GF-D8 (cell line): ENCODE measurements at regions not wholly inside any gene's neighbourhood (a gene's known extent, or its start where the extent isn't known, plus 50 kb on each side); places are given as distances from the start of the nearest gene placed in this dataset.

Experiments used
- DNase-seq: peaks from one replicate; lab custom pipeline; 2025; lab: John Stamatoyannopoulos, UW

DNA sequence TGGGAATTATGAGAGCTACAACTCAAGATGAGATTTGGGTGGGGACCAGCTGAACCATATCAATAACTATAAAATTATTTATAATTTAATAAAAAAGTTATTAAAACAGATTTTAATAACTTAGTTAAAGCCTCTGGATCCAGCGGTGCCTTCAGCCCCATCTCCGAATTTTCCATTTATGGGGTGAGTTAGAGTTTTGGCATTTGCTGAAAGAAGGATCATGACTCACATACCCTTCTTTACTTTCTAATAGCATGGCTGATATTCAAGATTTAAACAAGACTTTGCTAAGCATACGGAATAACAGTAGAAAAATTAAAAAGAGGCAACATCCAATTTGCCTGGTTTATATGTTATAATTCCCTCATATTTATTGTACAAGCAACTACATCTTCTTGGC lies 94.5 kb downstream of the RDH14 start:
- DNase-seq: no peak

DNA sequence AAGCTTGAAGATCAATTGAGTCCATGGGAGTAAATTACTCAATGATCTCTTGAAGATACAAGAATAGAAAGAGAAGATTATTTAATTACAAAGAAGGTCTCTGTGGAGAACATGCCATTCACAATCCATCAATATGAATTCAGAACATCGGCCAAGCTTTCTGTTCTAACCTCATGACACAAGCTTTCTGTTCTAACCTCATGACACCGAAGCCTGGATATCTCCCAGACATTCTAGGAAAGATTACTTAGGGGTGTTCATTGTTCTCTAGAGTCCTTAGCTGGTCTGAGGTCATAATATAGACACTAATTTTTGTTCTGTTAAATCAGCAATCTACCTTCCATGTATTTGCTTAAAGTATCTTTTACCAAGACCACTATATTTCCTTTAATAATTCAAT lies 95.5 kb downstream of the RDH14 start:
- no peak for DNase-seq

DNA sequence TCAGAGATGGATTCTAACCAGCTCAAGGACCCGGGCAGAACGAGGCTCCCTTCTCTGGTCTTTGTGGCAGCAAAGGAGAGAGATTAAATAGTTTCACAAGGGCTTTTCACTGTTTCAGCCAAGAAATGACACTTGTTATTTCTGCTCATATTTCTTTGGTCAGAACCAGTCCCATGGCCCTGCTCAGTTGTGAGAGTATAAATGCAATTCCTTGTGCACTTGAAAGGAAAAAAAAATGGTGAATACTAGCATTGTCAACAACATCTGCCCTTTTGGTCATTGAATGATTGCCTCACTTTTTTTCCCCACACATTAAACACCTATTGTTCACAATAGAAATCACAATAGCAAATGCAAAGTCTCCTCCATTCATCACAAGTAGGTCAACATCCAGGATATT lies 104.4 kb downstream of the RDH14 start:
- DNase-seq: no peak

DNA sequence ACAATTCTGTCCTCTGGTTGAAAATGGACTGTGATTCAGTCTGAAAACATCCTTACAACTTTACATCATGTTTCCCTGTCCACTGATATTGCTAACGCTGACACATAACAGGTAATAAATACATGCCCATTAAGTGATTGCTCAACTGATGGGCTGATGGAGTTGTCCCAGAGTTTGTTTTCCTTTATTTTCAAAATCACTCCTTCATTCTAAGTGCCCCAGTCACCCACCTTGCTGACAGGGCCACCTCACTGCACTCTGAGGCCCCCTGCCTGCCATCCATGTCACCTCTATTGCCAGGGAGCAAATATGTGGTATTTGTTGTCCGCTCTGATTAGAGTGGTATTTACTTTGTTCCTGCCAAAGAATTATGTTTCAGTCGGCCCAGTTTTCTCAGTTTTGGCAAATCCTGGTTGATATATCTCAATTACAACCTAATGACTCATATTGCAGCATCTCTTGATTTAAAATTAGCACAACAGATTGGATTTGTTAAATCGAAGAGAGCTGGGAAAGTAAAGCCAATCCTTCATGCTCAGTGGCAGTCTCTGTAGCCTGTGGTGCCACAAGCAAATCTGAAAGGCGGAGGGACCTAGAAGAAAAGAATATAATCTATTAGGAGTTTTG lies 105.1 kb downstream of the RDH14 start:
- DNase-seq: no peak

DNA sequence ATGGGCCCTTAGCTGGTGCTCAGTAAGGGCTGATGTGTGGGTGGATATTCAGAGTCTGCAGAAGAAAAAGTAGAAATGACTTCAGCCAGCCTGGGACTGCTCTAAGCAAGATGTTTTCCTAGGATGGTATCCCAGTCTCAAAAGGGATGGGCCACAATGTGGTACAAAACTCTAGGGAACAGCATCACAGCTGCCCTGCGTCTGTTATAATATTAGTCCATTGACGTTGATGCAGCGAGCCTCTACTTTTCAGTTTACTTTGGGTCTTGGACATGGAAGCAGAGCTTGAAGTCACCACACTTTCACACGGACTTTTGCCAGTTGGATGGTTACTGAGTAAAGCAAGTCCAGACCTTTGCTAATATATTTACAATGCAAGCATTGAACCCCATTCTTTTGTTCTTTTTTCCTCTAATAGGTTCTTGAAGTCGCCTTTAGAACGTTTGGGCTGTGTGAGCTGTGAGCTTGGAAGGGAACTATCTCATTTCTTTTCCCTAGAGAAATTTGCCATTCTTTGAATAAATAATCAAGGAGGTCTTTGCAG lies 105.7 kb downstream of the RDH14 start:
- DNase-seq: no peak

DNA sequence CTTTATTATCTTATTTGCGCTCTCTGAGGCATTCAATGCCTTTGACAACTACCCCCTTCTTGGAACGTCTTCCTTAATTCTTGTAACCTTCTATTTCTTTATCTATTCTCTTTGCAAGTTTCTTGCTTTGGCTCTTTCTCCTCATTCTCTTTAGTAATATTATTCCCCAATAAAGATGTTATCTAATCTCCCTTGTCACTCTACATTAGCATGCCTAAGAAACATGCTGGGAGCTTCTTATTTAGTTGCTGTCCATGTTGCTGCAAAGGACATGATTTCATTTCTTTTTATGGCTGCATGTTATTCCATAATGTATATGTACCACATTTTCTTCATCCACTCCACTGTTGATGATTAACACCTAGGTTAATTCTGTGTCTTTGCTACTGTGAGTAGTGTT lies 113.7 kb downstream of the RDH14 start:
- DNase-seq: no peak

DNA sequence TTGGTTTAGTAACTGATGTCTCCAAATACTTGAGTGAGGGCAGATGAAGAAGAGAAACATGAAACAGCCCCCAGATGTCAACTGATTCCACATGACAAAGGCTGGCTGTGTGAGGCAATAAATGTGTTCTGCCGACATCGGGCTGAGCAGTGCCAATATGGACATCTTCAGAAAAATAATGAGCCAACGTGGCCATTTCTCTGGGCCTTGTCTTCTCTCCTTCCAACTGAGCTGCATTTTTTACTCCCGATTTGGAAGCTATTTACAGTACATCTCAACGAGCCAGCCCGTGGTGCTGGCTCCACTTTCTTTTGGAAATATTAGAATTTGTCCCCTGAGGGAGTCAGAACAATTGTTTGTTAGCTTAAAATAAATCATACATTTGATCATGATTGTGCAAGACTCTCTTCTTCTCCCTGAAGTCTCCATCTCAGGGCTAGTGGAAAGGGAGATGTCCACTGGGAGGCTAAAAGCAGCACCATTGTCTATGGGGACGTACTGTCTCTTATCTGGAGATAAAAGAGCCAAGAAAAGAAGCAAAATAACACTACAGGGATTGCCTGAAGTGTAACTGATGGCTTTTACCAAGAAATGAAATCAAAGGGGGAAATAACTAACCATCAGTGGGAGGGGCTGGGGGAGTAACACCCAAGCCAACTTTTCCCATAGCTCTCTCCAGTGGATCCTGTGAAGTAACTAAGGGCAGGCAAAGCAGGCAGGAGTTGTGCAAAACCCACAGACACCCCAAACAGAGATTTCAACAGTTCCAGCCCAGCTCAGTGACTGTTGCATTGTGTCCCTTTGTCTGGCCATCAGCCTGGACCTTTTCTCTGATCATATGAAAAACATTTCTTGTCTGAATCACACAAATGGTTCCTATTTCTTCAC lies 114.8 kb downstream of the RDH14 start:
- no peak for DNase-seq

DNA sequence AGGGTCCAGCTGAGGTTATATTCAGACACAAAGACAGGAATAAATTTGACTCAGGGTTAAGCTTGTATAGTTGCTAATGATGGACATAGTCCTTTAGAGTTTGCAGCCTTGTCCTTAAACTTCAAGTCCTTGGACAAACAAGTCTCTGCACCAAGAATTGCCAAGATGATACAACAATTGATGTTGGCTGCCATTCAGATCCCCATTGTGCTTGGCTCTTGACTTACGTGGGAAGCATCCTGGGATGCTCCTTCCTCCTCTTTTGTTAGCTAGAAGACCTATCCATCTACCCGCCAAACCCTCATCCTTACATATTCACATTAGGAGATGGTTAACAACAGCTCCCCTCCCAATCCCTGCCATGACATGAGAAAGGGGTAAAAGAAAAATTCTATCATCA lies 115.6 kb downstream of the RDH14 start:
- DNase-seq: no peak

DNA sequence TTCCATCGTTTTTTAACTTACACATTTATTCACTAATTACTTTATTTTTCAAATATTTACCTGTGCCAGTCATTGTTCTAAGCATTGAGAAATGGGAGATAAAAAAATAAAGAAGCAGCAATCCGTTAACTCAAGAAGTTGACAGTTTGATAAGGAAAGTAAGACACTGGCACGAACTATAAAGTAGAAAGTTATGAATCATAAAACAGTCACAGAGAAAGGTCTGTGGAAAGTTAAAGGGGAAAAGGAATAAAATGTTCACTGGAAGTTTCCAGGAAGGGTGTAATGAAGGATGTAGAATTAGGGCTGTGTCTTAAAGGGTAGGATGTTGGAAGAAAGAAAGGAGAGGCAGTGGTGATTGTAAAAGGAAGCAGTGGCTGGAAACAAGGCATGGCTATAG lies 118.9 kb downstream of the RDH14 start:
- DNase-seq: no peak

DNA sequence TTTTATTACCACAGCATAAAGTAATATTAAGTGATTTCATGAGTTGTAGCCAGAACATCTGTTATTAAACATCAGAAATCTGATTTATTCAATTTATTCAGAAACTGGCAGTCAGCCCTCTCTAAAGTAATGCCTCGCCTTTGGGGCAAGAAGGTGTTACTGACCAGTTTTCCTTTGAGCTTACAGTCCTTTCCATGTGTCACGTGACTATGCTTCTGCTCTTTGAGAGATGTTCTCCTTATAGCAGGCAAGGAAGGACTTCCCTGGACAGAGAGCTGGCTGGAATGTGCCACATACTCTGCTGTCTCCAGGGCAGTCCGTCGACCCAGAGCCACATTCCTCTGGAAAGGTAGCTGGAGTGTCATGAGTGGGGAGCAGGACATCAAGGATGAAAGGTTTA lies 119.7 kb downstream of the RDH14 start:
- DNase-seq: no peak

DNA sequence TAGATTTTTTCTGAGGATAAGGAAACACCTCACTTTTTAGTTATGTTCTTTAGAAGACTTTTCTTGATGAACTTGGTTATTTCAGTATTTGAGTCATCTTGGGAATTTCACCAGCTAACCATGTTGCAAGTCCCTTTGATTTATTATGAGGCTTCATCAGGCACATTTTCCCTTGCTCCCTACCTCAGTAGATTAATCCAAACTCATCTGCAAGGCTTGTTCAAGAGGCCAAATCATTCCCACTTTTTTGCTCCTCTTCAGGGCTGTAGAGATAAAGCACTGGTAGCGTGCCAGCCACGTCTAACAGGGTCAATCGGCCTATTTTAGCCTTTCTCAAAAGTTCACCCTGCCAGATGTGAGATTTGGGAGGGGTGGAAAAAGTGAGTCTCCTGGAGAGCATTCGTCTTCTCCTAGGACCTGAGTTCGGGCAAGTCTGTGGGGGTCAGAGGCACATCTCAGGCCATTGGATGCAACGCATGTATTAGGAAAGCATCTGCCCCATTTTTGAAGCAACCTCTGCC lies 120.3 kb downstream of the RDH14 start:
- no peak for DNase-seq

DNA sequence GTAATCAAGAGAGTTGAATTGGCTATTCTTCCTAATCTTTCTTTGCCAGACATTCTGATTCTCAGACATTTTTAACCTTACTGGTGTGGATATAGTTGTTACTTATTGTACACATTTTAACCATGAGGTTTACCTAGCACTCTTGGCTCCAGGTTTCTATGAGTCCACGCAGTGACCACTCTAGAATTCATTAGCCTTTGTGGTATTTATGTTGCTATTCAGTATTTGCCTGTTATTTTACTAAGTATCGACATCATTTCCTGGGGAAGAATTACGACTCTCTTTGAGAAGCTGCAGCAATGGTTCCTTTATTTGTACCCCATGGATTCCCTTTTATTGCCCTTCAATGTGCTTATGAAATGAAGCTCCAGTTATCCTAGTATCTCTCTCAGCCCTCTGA lies 120.7 kb downstream of the RDH14 start:
- no peak for DNase-seq

DNA sequence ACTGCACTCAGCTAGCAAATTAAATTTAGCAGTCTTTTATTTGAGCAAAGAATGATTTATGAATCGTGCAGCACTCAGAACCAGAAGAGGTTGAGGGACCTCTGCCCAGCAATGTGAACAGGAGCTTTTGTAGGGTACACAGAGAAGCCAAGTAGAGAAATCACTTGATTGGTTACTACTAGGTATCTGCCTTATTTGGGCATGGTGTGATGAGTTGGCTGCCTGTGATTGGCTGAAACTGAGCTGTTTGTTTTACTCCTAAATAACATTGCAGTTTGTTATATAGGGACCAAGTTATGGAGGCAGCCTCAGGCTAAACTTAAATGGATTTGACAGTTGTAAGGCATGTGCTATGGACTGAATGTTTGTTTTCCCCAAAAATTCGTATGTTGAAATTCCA lies 122.5 kb downstream of the RDH14 start:
- no peak for DNase-seq

DNA sequence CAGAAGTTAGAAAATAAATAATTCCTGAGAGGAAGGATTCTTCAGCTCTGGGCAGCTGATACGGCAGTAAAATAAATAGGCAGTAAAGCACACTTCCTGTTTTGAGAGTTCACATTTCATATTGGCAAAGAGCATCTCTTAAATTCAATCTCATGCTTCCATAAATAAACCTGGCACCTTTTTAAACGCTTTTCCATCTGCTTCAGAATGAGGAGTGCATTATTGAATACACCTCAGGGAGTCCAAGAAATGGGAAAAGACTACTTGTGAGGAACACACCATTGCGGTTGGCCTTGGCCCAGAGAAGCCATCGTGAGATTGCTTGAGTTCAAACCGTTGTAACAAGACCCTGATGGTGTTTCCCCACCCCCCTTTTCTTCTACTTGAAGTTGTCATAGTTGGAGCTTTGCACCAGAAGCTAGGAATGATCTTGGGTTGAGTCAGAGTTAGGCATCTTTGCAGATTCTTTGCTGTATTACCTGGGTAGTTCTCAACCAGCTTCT lies 123.9 kb downstream of the RDH14 start:
- no peak for DNase-seq

DNA sequence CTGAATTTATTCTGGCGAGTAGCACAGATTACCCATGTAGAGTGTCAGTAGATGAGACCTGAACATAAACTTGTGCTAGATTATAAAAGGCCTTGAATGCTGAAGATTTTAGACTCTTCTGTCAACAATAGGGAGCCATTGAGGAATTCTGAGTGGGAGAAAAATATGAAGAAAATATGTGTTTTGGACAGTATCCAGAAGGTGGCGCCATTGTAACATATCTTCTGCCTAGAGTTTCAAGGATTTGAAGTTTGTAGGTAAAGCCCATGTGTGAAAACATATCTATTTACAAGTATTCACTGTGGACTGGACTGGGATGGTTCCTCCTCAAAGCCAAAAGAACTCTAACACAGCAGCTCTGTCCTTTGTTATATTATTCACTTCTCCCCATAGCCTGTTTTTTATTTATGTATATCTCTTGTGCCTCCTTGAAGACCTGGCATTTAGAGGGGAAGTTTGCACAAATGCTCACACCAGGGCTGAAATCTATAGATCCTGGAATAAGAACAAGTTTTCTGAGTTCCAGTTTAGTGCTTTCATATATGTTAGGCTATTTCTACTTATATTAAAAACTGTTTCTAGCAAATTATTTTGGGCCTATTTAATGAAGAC lies 124.9 kb downstream of the RDH14 start:
- no peak for DNase-seq

DNA sequence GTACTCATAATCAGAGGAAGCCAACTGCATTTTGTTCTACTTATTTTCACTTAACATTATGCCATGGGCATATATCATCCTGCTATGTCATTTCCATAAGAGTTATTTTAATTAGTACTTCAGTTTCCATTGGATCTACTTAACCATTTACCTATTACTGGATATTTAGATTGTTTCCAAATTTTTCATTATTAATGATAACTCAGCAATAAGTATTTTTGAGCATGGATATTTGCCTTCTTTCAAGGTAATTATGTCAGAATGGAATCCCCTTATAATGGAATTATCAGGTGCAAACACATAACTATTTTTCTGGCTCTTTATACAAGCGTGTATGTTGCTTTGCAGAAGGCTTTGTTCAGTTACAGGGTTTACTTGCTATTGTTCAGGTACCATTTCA lies 126.6 kb downstream of the RDH14 start:
- DNase-seq: no peak

DNA sequence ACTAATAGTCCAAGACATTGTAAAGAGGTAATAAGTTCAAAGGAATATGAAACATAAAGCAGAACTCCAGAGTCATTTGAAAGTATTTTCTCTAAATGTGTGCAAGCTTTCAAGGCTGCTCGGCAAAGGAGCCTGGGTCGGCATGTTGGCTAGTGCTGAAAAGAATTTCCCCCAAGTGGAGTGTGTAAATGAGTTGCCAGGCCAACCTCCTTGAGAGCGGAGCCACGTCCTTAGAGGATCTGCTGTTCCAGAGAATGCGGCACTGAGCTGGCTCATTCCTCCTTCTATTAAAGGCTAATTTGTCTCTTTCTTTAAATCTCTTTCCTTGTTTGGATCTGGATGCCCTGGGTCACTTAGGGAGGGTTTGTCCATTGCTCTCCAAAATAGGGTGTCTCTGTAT lies 127.5 kb downstream of the RDH14 start:
- DNase-seq: no peak

DNA sequence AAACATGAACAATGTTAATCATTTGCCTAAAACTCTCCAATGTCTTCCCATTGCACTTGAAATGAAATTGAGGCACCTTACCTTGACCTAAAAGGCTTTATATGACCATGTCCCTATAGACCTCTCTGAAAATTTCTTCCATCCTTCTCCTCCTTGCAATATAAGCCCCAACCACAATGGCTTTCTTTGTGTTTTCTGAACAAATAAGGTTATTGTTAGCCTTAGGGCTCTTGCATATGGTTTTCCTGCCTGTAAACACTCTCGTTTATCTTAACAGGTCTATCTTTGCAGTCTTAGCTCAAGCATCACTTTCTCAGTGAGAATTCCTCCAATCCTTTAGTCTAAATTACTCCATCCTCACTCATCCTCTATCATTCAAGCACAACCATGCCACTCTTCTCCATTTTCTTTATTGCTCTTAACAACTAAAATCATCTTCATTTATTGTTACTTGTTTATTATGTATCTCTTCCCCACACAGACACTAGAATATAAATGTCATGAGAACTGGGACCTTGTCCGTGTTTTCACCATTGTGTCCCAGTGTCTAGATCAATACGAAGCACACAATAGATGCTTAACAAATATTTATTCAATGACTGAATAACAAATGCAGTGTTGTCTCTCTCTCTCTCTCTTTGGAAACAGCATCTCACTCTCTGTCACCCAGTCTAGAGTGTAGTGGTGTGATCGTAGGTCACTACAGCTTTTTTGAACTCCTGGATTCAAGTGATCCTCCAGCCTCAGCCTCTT lies 129.3 kb downstream of the RDH14 start:
- DNase-seq: no peak

DNA sequence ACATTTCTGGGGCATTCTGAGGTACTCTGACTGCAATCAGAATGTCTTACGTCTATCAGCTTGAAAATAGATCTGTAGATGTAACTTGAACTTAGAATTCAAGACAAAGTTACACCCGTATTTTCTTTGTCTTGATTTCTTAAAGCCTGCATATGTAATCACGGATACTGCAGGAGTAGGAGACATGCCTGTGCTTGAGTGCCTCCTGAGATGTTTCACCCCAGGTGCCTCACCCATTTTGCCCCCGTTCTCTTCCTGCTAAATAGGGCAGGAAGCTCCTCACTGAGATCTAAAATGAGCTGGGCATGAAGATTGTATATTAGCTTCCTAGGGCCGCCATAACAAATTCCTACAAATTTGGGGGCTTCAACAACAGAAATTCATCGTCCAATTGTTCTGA lies 131.9 kb downstream of the RDH14 start:
- no peak for DNase-seq

DNA sequence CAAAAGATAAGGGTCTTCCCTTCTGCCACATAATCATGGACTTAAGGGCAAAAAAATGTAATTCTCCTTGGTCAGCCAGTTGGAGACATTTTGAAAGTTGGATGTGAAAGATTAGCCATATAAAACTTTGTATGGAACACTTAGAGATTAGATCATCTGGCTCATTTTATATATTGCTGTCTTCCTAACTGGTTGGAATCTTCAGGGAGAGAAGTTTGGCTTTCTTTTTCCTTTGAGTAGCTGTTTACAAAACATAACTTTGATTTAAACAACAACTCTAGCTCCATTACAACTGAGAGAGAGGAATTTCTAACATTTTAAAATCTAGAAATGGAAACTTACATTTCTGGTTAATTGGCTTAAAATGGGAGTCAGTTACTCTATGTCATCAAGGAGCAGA lies 132.7 kb downstream of the RDH14 start:
- DNase-seq: no peak

DNA sequence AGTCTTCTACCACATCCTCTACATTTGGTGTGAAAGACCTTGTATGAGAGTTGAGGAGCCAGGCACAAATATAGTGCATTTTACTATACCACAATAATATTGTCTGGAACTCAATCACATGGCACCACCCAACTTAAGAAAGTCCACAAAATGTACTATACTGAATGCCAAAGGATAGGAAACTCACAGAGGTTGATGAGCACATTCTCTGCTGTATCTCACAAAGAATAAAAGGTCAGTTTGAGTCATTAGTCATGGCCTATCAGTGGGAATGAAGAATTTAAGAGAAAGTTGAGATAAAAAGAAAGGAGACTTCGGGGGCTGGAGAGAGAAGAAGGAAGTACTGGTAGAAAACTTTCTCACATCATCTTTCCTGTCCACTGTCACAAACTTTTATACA lies 134.3 kb downstream of the RDH14 start:
- no peak for DNase-seq

DNA sequence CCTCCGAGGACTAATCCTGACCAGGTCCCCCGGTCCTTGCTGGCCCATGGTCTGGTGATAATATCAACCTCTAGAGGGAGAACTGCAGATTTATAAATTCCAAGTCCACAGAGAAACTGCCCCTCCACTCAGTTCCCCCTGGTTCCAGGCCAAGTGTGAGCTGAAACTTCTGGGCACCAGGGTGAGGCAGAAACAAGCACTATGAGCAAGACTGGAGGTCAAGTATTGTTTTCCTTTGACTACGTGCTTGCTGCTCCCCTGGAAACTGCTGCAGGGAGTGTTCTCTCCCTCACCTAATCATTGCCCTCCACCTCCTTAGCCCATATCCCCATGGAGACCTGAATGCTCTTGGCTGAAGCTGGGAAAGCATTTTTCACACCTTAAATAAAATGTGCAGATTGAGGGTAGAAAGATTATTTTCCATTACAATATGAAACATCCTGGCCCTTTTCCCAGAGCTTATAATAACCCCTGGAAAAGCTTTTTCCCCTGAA lies 135.2 kb downstream of the RDH14 start:
- no peak for DNase-seq
